ENCODE measurements at regions not wholly inside any gene's neighbourhood (a gene's known extent, or its start where the extent isn't known, plus 50 kb on each side); places are given as distances from the start of the nearest gene placed in this dataset.

GRCh38 chr6:167514524-167514923 lies 189.6 kb downstream of the TTLL2 start:
- TF ChIP-seq ZFX (IDR thresholded peaks at IDR 0.05; ENCODE audit: borderline replicate concordance): no peak
- TF ChIP-seq, protein P1, sequence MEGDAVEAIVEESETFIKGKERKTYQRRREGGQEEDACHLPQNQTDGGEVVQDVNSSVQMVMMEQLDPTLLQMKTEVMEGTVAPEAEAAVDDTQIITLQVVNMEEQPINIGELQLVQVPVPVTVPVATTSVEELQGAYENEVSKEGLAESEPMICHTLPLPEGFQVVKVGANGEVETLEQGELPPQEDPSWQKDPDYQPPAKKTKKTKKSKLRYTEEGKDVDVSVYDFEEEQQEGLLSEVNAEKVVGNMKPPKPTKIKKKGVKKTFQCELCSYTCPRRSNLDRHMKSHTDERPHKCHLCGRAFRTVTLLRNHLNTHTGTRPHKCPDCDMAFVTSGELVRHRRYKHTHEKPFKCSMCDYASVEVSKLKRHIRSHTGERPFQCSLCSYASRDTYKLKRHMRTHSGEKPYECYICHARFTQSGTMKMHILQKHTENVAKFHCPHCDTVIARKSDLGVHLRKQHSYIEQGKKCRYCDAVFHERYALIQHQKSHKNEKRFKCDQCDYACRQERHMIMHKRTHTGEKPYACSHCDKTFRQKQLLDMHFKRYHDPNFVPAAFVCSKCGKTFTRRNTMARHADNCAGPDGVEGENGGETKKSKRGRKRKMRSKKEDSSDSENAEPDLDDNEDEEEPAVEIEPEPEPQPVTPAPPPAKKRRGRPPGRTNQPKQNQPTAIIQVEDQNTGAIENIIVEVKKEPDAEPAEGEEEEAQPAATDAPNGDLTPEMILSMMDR (IDR thresholded peaks at IDR 0.05): no peak
- H3K27ac ChIP-seq: no peak overlapping the region

- H3K27ac ChIP-seq: no peak overlapping the region
- TF ChIP-seq ZFX (IDR thresholded peaks at IDR 0.05; ENCODE audit: borderline replicate concordance): no peak
- TF ChIP-seq, protein P1 (IDR thresholded peaks at IDR 0.05): no peak
Observed at GRCh38 chr6:167515873-167516507, 191.1 kb downstream of the TTLL2 start.

- no peak overlapping the region for H3K27ac ChIP-seq
- TF ChIP-seq, protein P1 (IDR thresholded peaks at IDR 0.05): no peak
- no peak for TF ChIP-seq ZFX (IDR thresholded peaks at IDR 0.05; ENCODE audit: borderline replicate concordance)
Observed at GRCh38 chr6:167517254-167517916, 192.5 kb downstream of the TTLL2 start.

- TF ChIP-seq, protein P1 (IDR thresholded peaks at IDR 0.05): no peak
- TF ChIP-seq ZFX (IDR thresholded peaks at IDR 0.05; ENCODE audit: borderline replicate concordance): no peak
- no peak overlapping the region for H3K27ac ChIP-seq
Observed at GRCh38 chr6:167523426-167523825, 198.5 kb downstream of the TTLL2 start.

DNA sequence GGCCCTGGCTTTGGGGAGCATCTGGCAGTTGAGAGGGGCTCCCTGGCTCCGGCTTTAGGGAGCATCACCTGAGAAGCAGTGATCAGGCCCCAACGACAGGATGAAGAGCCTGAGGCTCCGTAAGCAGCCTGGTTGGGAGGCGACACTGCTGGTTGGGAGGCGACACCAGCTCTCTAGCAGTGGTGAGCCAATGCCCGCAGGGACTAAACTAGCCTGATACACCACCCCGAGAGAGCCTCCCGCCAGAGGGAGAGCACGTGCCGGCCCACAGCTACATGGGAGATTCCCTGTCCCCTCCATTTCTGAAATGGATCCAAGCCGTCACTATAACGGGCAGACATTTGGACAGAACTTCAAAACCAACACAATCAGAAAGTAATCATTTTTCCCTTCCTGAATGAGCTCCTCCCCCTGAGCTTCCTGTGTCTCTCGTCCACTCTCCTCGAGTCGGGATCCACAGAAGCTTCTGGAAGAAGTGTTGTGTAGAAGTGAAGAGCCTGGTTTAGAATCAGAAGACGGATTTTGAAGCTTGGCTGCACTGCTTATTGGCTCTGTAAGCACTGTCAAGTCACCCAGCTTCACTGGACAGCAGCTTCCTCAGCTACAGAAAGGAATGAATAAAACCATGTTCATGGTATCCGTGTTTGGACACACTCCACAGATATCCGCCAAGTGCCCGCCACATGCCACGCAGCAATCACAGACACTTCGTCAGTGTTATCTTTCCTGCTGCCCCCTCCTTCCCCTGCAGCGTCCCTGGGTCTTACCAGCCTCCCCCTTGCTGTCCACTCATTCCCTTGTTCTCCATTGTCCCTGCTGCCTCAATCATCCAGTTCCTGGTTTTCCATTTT lies 199.6 kb downstream of the TTLL2 start:
- no peak overlapping the region for H3K27ac ChIP-seq
- no peak for TF ChIP-seq ZFX (IDR thresholded peaks at IDR 0.05; ENCODE audit: borderline replicate concordance)
- TF ChIP-seq, protein P1 (IDR thresholded peaks at IDR 0.05): no peak

GRCh38 chr6:167525774-167526173 lies 200.9 kb downstream of the TTLL2 start:
- TF ChIP-seq ZFX (IDR thresholded peaks at IDR 0.05; ENCODE audit: borderline replicate concordance): no peak
- TF ChIP-seq, protein P1 (IDR thresholded peaks at IDR 0.05): no peak
- H3K27ac ChIP-seq: no peak overlapping the region
